ENCODE measurements at regions not wholly inside any gene's neighbourhood (a gene's known extent, or its start where the extent isn't known, plus 50 kb on each side); places are given as distances from the start of the nearest gene placed in this dataset.
A peak's percentile ranks its signal among the peaks of the same experiment; 100 is the strongest.

DNA sequence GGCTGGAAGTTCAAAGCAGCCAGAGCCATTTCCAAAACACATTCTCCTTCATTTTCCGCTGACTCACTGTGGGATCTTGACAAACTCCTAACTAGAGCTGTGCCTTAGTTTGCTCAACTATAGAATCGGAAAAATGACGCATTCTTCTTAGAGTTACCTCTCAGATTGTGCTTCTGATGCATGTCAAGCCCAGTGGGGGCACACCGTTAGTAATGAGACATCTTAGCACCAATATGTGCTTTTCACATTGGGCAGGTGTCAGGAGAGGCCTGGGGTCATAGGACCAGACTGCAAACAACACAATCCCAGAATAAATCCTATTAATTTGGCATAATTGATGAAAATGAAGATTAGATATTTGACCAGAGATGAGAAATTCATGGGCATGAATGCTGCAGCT is 71.3 kb upstream of the UBE3A start:
- Mint-ChIP-seq H3K4me3 (no peak overlapping the region), H3K27me3 (ENCODE audit: insufficient read depth) (no peaks in the 10 kb centered on the region), H3K27ac (no peak overlapping the region), H3K36me3 (ENCODE audit: low read depth) (no peaks in the 10 kb centered on the region), H3K9me3 (no peaks in the 10 kb centered on the region), H3K4me1 (peaks cover 2% of the 10 kb centered on the region)
- H3K36me3 ChIP-seq (ENCODE audit: control insufficient read depth, insufficient read depth, low read length): no peaks in the 10 kb centered on the region
- H3K4me3 ChIP-seq (ENCODE audit: low read length): no peak overlapping the region
- no peak overlapping the region for H3K27ac ChIP-seq (ENCODE audit: low read depth, low read length)
- TF ChIP-seq, protein P1, sequence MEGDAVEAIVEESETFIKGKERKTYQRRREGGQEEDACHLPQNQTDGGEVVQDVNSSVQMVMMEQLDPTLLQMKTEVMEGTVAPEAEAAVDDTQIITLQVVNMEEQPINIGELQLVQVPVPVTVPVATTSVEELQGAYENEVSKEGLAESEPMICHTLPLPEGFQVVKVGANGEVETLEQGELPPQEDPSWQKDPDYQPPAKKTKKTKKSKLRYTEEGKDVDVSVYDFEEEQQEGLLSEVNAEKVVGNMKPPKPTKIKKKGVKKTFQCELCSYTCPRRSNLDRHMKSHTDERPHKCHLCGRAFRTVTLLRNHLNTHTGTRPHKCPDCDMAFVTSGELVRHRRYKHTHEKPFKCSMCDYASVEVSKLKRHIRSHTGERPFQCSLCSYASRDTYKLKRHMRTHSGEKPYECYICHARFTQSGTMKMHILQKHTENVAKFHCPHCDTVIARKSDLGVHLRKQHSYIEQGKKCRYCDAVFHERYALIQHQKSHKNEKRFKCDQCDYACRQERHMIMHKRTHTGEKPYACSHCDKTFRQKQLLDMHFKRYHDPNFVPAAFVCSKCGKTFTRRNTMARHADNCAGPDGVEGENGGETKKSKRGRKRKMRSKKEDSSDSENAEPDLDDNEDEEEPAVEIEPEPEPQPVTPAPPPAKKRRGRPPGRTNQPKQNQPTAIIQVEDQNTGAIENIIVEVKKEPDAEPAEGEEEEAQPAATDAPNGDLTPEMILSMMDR (conservative IDR thresholded peaks at IDR 0.05): no peak
- no peak for DNase-seq
- no peaks in the 10 kb centered on the region for H3K27me3 ChIP-seq (ENCODE audit: control insufficient read depth, insufficient read depth, low read length, poor library complexity, severe bottlenecking)
- no peaks in the 10 kb centered on the region for H3K9me3 ChIP-seq (ENCODE audit: control insufficient read depth, low read length)
- peaks cover 3% of the 10 kb centered on the region for H3K4me1 ChIP-seq (ENCODE audit: control insufficient read depth, insufficient read depth, low read length)
- H3K9ac ChIP-seq (ENCODE audit: extremely low read depth, low read length, poor library complexity, severe bottlenecking): no peak overlapping the region
- 87 to 89% methylated on average over 4 of the region's 4 CpGs for WGBS, 2 experiments (ENCODE audit: insufficient coverage in 1 of 2, insufficient read length in 1 of 2)

DNA sequence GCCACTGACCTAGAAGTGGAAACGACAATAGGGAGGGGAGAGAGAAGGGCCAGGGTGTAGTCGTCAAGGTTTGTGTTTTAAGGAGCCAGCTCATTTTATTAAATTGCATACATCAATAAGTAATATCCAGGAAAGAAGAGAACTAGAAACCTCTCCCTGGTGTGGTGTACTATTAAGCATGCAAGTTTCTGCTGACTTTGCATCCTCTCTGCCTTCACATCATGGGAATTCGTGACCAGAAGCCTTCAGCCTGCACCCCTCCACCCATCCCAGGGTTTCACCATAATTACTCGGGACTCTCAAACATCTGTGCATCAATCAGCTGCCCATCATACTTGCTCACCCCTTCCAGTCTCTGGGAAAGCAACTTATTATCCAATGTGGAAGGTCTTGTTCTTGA is 70.9 kb upstream of the UBE3A start:
- Histone ChIP-seq H3K4me3 (ENCODE audit: low read length) (no peak overlapping the region), H3K27ac (ENCODE audit: low read depth, low read length) (no peak overlapping the region), H3K4me1 (ENCODE audit: control insufficient read depth, insufficient read depth, low read length) (peaks cover 3% of the 10 kb centered on the region), H3K9me3 (ENCODE audit: control insufficient read depth, low read length) (no peaks in the 10 kb centered on the region), H3K27me3 (ENCODE audit: control insufficient read depth, insufficient read depth, low read length, poor library complexity, severe bottlenecking) (no peaks in the 10 kb centered on the region), H3K9ac (ENCODE audit: extremely low read depth, low read length, poor library complexity, severe bottlenecking) (no peak overlapping the region), H3K36me3 (ENCODE audit: control insufficient read depth, insufficient read depth, low read length) (no peaks in the 10 kb centered on the region)
- DNase-seq: no peak
- 100% methylated on average over 2 to 3 of the region's 4 CpGs for WGBS, 2 experiments (ENCODE audit: insufficient coverage in 1 of 2, insufficient read length in 1 of 2)
- H3K27me3 Mint-ChIP-seq (ENCODE audit: insufficient read depth): no peaks in the 10 kb centered on the region
- H3K4me3 Mint-ChIP-seq: no peak overlapping the region
- no peaks in the 10 kb centered on the region for H3K36me3 Mint-ChIP-seq (ENCODE audit: low read depth)
- H3K9me3 Mint-ChIP-seq: no peaks in the 10 kb centered on the region
- H3K4me1 Mint-ChIP-seq: peaks cover 2% of the 10 kb centered on the region
- TF ChIP-seq, protein P1 (conservative IDR thresholded peaks at IDR 0.05): no peak
- no peak overlapping the region for H3K27ac Mint-ChIP-seq

DNA sequence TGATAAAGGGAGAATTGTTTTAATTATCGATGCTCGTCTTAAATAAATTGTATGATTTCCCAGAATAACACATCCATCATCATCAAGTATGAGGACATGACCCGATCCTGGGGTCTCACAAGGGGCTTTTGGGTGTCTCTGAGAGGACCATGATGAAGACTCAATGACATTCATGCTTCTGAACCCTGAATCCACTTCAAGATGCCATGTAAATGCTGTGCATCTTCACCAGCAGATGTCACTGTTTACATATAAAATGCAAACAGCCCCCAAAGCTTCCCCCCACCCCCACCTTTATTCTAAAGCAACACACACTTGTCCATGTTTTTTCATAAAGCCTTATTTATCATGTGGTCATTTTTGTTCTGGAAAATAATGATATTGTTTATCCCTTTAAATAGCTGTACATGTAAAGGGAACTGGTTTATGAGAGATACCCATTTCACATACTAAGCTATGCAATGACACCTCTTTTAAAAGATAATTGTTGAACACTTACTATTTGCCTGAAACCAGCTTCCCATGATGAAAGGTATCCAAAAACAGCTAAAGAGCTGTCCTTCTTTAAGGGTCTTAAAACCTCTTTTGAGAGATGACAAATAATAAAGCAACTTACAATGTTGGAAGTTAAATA is 69.7 kb upstream of the UBE3A start:
- TF ChIP-seq, protein P1 (conservative IDR thresholded peaks at IDR 0.05): peak; percentile 89
- WGBS, 2 experiments (ENCODE audit: insufficient coverage in 1 of 2, insufficient read length in 1 of 2): 0 to 69% methylated on average over 1 to 3 of the region's 3 CpGs
- peaks cover 3% of the 10 kb centered on the region for H3K4me1 ChIP-seq (ENCODE audit: control insufficient read depth, insufficient read depth, low read length)
- H3K27ac ChIP-seq (ENCODE audit: low read depth, low read length): no peak overlapping the region
- no peak for DNase-seq
- H3K9me3 ChIP-seq (ENCODE audit: control insufficient read depth, low read length): no peaks in the 10 kb centered on the region
- H3K27me3 ChIP-seq (ENCODE audit: control insufficient read depth, insufficient read depth, low read length, poor library complexity, severe bottlenecking): no peaks in the 10 kb centered on the region
- H3K27me3 Mint-ChIP-seq (ENCODE audit: insufficient read depth): no peaks in the 10 kb centered on the region
- no peak overlapping the region for H3K4me3 Mint-ChIP-seq
- H3K36me3 ChIP-seq (ENCODE audit: control insufficient read depth, insufficient read depth, low read length): no peaks in the 10 kb centered on the region
- H3K9me3 Mint-ChIP-seq: no peaks in the 10 kb centered on the region
- H3K27ac Mint-ChIP-seq: no peak overlapping the region
- H3K4me3 ChIP-seq (ENCODE audit: low read length): no peak overlapping the region
- H3K4me1 Mint-ChIP-seq: peaks cover 6% of the 10 kb centered on the region
- no peak overlapping the region for H3K9ac ChIP-seq (ENCODE audit: extremely low read depth, low read length, poor library complexity, severe bottlenecking)
- no peaks in the 10 kb centered on the region for H3K36me3 Mint-ChIP-seq (ENCODE audit: low read depth)

Data from endodermal cell (in vitro differentiated cells).